ENCODE measurements at regions not wholly inside any gene's neighbourhood (a gene's known extent, or its start where the extent isn't known, plus 50 kb on each side); places are given as distances from the start of the nearest gene placed in this dataset.

DNA sequence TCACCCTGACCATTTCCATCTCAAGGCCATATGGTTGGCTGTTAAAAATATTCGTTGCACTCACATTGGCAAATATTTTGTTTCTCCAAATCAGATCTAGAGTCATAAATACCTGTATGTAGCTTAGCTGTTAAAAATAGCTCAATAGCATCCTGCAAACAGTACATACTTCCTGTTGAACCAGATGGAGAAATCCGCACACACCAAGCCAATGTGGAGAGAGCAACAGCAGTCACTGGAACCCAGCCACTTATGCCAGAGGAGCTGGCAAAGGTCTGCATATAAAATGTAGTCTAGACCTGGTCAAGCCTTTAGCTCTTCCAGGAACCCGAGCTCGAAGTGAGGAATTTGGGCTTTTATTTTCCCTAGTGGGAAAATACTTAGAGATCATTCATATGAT lies 146.4 kb upstream of the KCNJ16 start:
- TF ChIP-seq CTCF (IDR thresholded peaks at IDR 0.05; ENCODE audit: poor library complexity, severe bottlenecking) (no peak), EZH2 (IDR thresholded peaks at IDR 0.05; ENCODE audit: borderline replicate concordance, insufficient read depth, low read length, poor library complexity, severe bottlenecking) (no peak), SMC3 (conservative IDR thresholded peaks at IDR 0.05; ENCODE audit: poor library complexity) (no peak), TAF1 (IDR thresholded peaks at IDR 0.05; ENCODE audit: low read depth) (no peak), EP300 (conservative IDR thresholded peaks at IDR 0.05; ENCODE audit: poor library complexity, severe bottlenecking) (no peak), POLR2AphosphoS5 (IDR thresholded peaks at IDR 0.05) (no peak), RAD21 (conservative IDR thresholded peaks at IDR 0.05) (no peak), MXI1 (conservative IDR thresholded peaks at IDR 0.05; ENCODE audit: poor library complexity, severe bottlenecking) (no peak)
- TF ChIP-seq, protein P1, sequence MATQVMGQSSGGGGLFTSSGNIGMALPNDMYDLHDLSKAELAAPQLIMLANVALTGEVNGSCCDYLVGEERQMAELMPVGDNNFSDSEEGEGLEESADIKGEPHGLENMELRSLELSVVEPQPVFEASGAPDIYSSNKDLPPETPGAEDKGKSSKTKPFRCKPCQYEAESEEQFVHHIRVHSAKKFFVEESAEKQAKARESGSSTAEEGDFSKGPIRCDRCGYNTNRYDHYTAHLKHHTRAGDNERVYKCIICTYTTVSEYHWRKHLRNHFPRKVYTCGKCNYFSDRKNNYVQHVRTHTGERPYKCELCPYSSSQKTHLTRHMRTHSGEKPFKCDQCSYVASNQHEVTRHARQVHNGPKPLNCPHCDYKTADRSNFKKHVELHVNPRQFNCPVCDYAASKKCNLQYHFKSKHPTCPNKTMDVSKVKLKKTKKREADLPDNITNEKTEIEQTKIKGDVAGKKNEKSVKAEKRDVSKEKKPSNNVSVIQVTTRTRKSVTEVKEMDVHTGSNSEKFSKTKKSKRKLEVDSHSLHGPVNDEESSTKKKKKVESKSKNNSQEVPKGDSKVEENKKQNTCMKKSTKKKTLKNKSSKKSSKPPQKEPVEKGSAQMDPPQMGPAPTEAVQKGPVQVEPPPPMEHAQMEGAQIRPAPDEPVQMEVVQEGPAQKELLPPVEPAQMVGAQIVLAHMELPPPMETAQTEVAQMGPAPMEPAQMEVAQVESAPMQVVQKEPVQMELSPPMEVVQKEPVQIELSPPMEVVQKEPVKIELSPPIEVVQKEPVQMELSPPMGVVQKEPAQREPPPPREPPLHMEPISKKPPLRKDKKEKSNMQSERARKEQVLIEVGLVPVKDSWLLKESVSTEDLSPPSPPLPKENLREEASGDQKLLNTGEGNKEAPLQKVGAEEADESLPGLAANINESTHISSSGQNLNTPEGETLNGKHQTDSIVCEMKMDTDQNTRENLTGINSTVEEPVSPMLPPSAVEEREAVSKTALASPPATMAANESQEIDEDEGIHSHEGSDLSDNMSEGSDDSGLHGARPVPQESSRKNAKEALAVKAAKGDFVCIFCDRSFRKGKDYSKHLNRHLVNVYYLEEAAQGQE (IDR thresholded peaks at IDR 0.05; ENCODE audit: borderline replicate concordance): no peak
